SU-DHL-6 (cell line): ENCODE measurements at regions not wholly inside any gene's neighbourhood (a gene's known extent, or its start where the extent isn't known, plus 50 kb on each side); places are given as distances from the start of the nearest gene placed in this dataset.

Source experiments
- EZH2phosphoT487 ChIP-seq: fragments of 200-600 bp; sonication (generic), shearing (Covaris generic); conservative IDR thresholded peaks from 2 replicates; pipeline ENCODE4 v1.6.1; 2018; ENCODE audit warnings: mild to moderate bottlenecking, antibody characterized with exemption, low read length, moderate library complexity, mixed read lengths
- TF ChIP-seq, protein P1 (sequence below): fragments of 200-600 bp; sonication (generic); IDR thresholded peaks from one replicate; pipeline ENCODE4 v1.5.1; 2017; ENCODE audit warnings: antibody characterized with exemption, mild to moderate bottlenecking, low read length, moderate library complexity; ENCODE audit not compliant: insufficient read depth, poor library complexity, severe bottlenecking

DNA sequence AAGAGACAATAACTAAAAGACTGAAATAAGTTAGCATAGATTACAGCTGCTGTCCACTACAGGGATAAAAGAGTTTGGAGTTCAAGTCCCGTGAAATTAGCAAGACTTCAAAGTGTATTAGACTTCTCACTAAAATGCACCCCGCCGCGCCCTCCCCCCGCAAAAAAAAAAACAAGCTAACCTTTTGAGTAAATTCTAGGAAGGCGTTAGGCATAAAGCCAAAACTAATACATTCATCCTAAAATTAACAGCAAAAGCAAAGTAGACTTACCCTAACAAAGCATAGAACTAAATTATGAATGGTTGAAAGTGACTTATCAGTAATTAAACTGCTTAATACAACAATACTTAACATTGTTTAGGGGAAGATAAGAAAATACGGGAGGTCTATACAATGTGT lies 581.0 kb upstream of the CHORDC1 start:
- TF ChIP-seq, protein P1, sequence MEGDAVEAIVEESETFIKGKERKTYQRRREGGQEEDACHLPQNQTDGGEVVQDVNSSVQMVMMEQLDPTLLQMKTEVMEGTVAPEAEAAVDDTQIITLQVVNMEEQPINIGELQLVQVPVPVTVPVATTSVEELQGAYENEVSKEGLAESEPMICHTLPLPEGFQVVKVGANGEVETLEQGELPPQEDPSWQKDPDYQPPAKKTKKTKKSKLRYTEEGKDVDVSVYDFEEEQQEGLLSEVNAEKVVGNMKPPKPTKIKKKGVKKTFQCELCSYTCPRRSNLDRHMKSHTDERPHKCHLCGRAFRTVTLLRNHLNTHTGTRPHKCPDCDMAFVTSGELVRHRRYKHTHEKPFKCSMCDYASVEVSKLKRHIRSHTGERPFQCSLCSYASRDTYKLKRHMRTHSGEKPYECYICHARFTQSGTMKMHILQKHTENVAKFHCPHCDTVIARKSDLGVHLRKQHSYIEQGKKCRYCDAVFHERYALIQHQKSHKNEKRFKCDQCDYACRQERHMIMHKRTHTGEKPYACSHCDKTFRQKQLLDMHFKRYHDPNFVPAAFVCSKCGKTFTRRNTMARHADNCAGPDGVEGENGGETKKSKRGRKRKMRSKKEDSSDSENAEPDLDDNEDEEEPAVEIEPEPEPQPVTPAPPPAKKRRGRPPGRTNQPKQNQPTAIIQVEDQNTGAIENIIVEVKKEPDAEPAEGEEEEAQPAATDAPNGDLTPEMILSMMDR = no peak
- no peak for TF ChIP-seq EZH2phosphoT487
